MM.1S (cell line): ENCODE measurements at regions not wholly inside any gene's neighbourhood (a gene's known extent, or its start where the extent isn't known, plus 50 kb on each side); places are given as distances from the start of the nearest gene placed in this dataset.

Source experiments
- DNase-seq: peaks from one replicate; pipeline ENCODE4 v3.0.0-alpha.2; 2015
- H2AFZ ChIP-seq: fragments of 300-600 bp; sonication (generic); 2 replicates; pipeline ENCODE4 v1.6.0; 2016; ENCODE audit warnings: antibody characterized with exemption, low read length
- H3F3A ChIP-seq: fragments of 300-600 bp; sonication (generic); 2 replicates; pipeline ENCODE4 v1.6.1; 2016; ENCODE audit warnings: mild to moderate bottlenecking, antibody characterized with exemption, low read length, moderate library complexity, mixed read lengths; ENCODE audit not compliant: insufficient read depth
- H3K27ac ChIP-seq: fragments of 300-600 bp; sonication (generic); 2 replicates; pipeline ENCODE4 v1.5.1; 2016; ENCODE audit warnings: mild to moderate bottlenecking, low read length
- H3K27me3 ChIP-seq: fragments of 300-600 bp; sonication (generic); replicated peaks from 2 replicates; pipeline ENCODE4 v1.6.0; 2016; ENCODE audit warnings: low read length; ENCODE audit not compliant: insufficient read depth
- H3K36me3 ChIP-seq: fragments of 300-600 bp; sonication (generic); replicated peaks from 2 replicates; pipeline ENCODE4 v1.6.1; 2016; ENCODE audit warnings: mild to moderate bottlenecking, low read length, mixed read lengths; ENCODE audit not compliant: insufficient read depth
- H3K4me1 ChIP-seq: fragments of 300-600 bp; sonication (generic); 2 replicates; pipeline ENCODE4 v1.6.1; 2016; ENCODE audit warnings: low read length, mixed read lengths
- H3K4me2 ChIP-seq: fragments of 300-600 bp; sonication (generic); 2 replicates; pipeline ENCODE4 v1.6.0; 2016; ENCODE audit warnings: low read depth, low read length
- H3K4me3 ChIP-seq: fragments of 300-600 bp; sonication (generic); 2 replicates; pipeline ENCODE4 v1.5.1; 2016; ENCODE audit warnings: low read length, mixed read lengths
- H3K79me2 ChIP-seq: fragments of 300-600 bp; sonication (generic); 2 replicates; pipeline ENCODE4 v1.6.1; 2016; ENCODE audit warnings: mixed run types, low read length, mixed read lengths
- H3K9ac ChIP-seq: fragments of 300-600 bp; sonication (generic); 2 replicates; pipeline ENCODE4 v1.6.1; 2016; ENCODE audit warnings: low read length, mixed read lengths
- H3K9me2 ChIP-seq: fragments of 300-600 bp; sonication (generic); replicated peaks from 2 replicates; pipeline ENCODE4 v1.6.1; 2016; ENCODE audit warnings: mild to moderate bottlenecking, low read length, mixed read lengths; ENCODE audit not compliant: insufficient read depth
- H3K9me3 ChIP-seq: fragments of 300-600 bp; sonication (generic); replicated peaks from 2 replicates; pipeline ENCODE4 v1.6.1; 2016; ENCODE audit warnings: mild to moderate bottlenecking, low read length, mixed read lengths; ENCODE audit not compliant: insufficient read depth
- H4K20me1 ChIP-seq: fragments of 300-600 bp; sonication (generic); 2 replicates; pipeline ENCODE4 v1.6.1; 2016; ENCODE audit warnings: mild to moderate bottlenecking, low read length, moderate library complexity, mixed read lengths; ENCODE audit not compliant: insufficient read depth
- EZH2 ChIP-seq: fragments of 300-600 bp; sonication (generic); optimal IDR thresholded peaks from 2 replicates; pipeline ENCODE3; 2017; ENCODE audit warnings: low read depth, mild to moderate bottlenecking, antibody characterized with exemption, low read length, mixed read lengths
- EZH2phosphoT487 ChIP-seq: fragments of 300-600 bp; sonication (generic); IDR thresholded peaks from 2 replicates; pipeline ENCODE4 v1.6.1; 2018; ENCODE audit warnings: antibody characterized with exemption, low read length
- TF ChIP-seq, protein P1 (sequence below): fragments of 300-600 bp; sonication (generic); IDR thresholded peaks from 2 replicates; pipeline ENCODE4 v1.5.1; 2016; ENCODE audit warnings: antibody characterized with exemption, low read length, mixed read lengths

DNA sequence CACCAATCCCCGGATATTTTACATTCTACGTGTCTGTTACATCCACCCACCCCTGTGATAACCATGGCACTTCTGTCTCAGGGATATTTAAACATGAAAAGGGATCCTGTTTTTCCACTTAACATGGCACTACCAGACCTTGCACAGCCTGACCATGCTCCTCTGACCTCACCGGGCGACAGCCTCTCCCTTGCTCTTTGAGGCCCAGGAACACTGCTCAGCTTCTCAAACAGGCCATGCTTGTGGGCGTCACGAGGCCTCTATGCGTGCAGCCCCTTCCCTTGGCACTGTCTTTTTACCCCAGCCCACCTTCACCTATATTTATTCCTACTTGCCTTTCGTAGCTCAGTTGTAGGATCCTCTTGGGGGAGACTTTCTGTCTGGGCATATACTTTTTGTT lies 385.6 kb downstream of the UQCRFS1 start:
- TF ChIP-seq, protein P1, sequence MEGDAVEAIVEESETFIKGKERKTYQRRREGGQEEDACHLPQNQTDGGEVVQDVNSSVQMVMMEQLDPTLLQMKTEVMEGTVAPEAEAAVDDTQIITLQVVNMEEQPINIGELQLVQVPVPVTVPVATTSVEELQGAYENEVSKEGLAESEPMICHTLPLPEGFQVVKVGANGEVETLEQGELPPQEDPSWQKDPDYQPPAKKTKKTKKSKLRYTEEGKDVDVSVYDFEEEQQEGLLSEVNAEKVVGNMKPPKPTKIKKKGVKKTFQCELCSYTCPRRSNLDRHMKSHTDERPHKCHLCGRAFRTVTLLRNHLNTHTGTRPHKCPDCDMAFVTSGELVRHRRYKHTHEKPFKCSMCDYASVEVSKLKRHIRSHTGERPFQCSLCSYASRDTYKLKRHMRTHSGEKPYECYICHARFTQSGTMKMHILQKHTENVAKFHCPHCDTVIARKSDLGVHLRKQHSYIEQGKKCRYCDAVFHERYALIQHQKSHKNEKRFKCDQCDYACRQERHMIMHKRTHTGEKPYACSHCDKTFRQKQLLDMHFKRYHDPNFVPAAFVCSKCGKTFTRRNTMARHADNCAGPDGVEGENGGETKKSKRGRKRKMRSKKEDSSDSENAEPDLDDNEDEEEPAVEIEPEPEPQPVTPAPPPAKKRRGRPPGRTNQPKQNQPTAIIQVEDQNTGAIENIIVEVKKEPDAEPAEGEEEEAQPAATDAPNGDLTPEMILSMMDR, result no peak
- Histone ChIP-seq H3F3A (no peaks in the 10 kb centered on the region), H3K27ac (no peak overlapping the region), H3K4me1 (no peaks in the 10 kb centered on the region), H2AFZ (no peak overlapping the region), H3K9me2 (no peaks in the 10 kb centered on the region), H3K36me3 (no peaks in the 10 kb centered on the region), H3K4me2 (no peak overlapping the region), H3K79me2 (no peaks in the 10 kb centered on the region), H3K9me3 (no peaks in the 10 kb centered on the region), H3K4me3 (no peak overlapping the region), H4K20me1 (no peaks in the 10 kb centered on the region), H3K27me3 (peaks cover 5% of the 10 kb centered on the region; the same call in 1 of the 2 replicates), H3K9ac (no peak overlapping the region)
- DNase-seq, result no peak

DNA sequence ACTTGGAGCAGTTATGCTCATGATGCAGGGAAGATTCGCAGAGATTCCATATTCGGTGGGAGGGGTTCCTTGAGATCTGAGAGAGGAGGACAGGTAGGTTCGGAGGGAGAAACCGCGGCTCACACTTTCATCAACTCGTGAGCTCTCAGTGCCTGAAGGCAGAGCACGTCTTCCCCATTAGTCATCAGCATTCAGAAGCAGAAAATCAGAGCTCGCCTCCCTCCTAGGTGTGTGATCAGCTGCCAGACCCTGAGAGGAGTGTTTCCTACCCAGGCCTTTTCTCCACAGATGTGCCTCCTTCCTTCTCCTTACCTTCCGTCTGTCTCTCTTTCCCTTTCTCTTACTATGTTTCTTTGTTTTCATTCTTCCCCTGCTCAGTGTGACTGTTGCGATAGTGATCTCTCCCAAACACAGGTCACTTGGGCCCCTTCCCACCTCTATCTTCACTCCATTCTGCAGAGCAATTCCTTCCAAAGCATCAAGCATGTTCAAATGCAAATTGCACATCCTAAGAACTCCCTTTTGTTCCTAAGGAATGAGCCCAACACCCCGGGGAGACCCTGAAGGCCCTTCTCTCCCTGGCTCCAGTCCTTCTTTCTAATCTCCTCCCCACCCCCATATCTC lies 389.5 kb downstream of the UQCRFS1 start:
- Histone ChIP-seq H3K9me2 (no peaks in the 10 kb centered on the region), H3K27ac (no peak overlapping the region), H4K20me1 (no peaks in the 10 kb centered on the region), H3K36me3 (no peaks in the 10 kb centered on the region), H3K9ac (no peak overlapping the region), H3K27me3 (peaks cover 5% of the 10 kb centered on the region; the same call in 1 of the 2 replicates), H3K4me1 (no peaks in the 10 kb centered on the region), H3K4me3 (no peak overlapping the region), H3F3A (no peaks in the 10 kb centered on the region), H2AFZ (no peak overlapping the region), H3K9me3 (no peaks in the 10 kb centered on the region), H3K79me2 (no peaks in the 10 kb centered on the region), H3K4me2 (no peak overlapping the region)
- TF ChIP-seq, protein P1, result no peak
- TF ChIP-seq EZH2phosphoT487, result no peak
- TF ChIP-seq EZH2, result no peak
- DNase-seq, result no peak

GRCh38 chr19:28820289-28820688 lies 392.7 kb downstream of the UQCRFS1 start:
- DNase-seq, result no peak
- H3K9me2 ChIP-seq, result no peaks in the 10 kb centered on the region
- H3K27ac ChIP-seq, result no peak overlapping the region
- H2AFZ ChIP-seq, result no peak overlapping the region
- H3K9me3 ChIP-seq, result no peaks in the 10 kb centered on the region
- no peaks in the 10 kb centered on the region for H3K79me2 ChIP-seq
- no peaks in the 10 kb centered on the region for H4K20me1 ChIP-seq
- no peaks in the 10 kb centered on the region for H3F3A ChIP-seq
- H3K4me2 ChIP-seq, result no peak overlapping the region
- H3K27me3 ChIP-seq, result no peaks in the 10 kb centered on the region; the same call in 1 of the 2 replicates
- no peak overlapping the region for H3K9ac ChIP-seq
- TF ChIP-seq, protein P1, result no peak
- TF ChIP-seq EZH2 (no peak), EZH2phosphoT487 (no peak)
- no peaks in the 10 kb centered on the region for H3K36me3 ChIP-seq
- H3K4me3 ChIP-seq, result no peak overlapping the region
- H3K4me1 ChIP-seq, result no peaks in the 10 kb centered on the region
